G401 (cell line): ENCODE measurements at regions not wholly inside any gene's neighbourhood (a gene's known extent, or its start where the extent isn't known, plus 50 kb on each side); places are given as distances from the start of the nearest gene placed in this dataset.
A peak's percentile ranks its signal among the peaks of the same experiment; 100 is the strongest.

Experiments used
- DNase-seq: peaks from one replicate; pipeline ENCODE4 v3.0.0-alpha.2; 2015; ENCODE audit warnings: low spot score
- in situ Hi-C: cut with HindIII; loops from 2 replicates; pipeline ENCODE4 v1.10.0; 2016; ENCODE audit warnings: low sequenced_read_pairs, mixed read lengths

GRCh38 chr13:63551731-63552130, 2136.1 kb upstream of the PCDH20 start:
- DNase-seq, result no peak
- in situ Hi-C loops, result no loop called here

GRCh38 chr13:63546524-63546923, 2130.9 kb upstream of the PCDH20 start:
- no peak for DNase-seq
- in situ Hi-C loops, result no loop called here

- DNase-seq, result no peak
- in situ Hi-C loops, result no loop called here
Observed at GRCh38 chr13:63542770-63543169, 2127.1 kb upstream of the PCDH20 start.

GRCh38 chr13:63541336-63541735, 2125.7 kb upstream of the PCDH20 start:
- DNase-seq, result no peak

GRCh38 chr13:63540061-63540460, 2124.4 kb upstream of the PCDH20 start:
- no peak for DNase-seq
- in situ Hi-C loops, result no loop called here

More at GRCh38 chr13:63541336-63541735, 2125.7 kb upstream of the PCDH20 start:
- in situ Hi-C loops, result no loop called here

- DNase-seq, result no peak
- in situ Hi-C loops, result no loop called here
Observed at GRCh38 chr13:63517371-63517770, 2101.7 kb upstream of the PCDH20 start.

- in situ Hi-C loops, result no loop called here
- no peak for DNase-seq
Observed at GRCh38 chr13:63516124-63516523, 2100.5 kb upstream of the PCDH20 start.

GRCh38 chr13:63514886-63515285, 2099.2 kb upstream of the PCDH20 start:
- in situ Hi-C loops, result no loop called here

GRCh38 chr13:63512095-63512494, 2096.4 kb upstream of the PCDH20 start:
- in situ Hi-C loops, result no loop called here
- no peak for DNase-seq

More at GRCh38 chr13:63514886-63515285, 2099.2 kb upstream of the PCDH20 start:
- DNase-seq, result no peak

GRCh38 chr13:63501702-63502101, 2086.1 kb upstream of the PCDH20 start:
- in situ Hi-C loops, result no loop called here
- no peak for DNase-seq

- in situ Hi-C loops, result no loop called here
- no peak for DNase-seq
Observed at GRCh38 chr13:63497601-63498000, 2082.0 kb upstream of the PCDH20 start.

GRCh38 chr13:63492604-63493003, 2077.0 kb upstream of the PCDH20 start:
- no peak for DNase-seq
- in situ Hi-C loops, result no loop called here

- DNase-seq, result no peak
- in situ Hi-C loops, result no loop called here
Observed at GRCh38 chr13:63490149-63490548, 2074.5 kb upstream of the PCDH20 start.

GRCh38 chr13:63481334-63481733, 2065.7 kb upstream of the PCDH20 start:
- in situ Hi-C loops, result no loop called here
- DNase-seq, result peak; percentile 12

- in situ Hi-C loops, result no loop called here
- no peak for DNase-seq
Observed at GRCh38 chr13:63472711-63473110, 2057.1 kb upstream of the PCDH20 start.

- peak; percentile 20 for DNase-seq
- in situ Hi-C loops, result no loop called here
Observed at GRCh38 chr13:63463782-63464610, 2048.3 kb upstream of the PCDH20 start.

- in situ Hi-C loops, result no loop called here
- no peak for DNase-seq
Observed at GRCh38 chr13:63460462-63461090, 2044.9 kb upstream of the PCDH20 start.

GRCh38 chr13:63457186-63457585, 2041.5 kb upstream of the PCDH20 start:
- no peak for DNase-seq
- in situ Hi-C loops, result no loop called here

GRCh38 chr13:63455938-63456337, 2040.3 kb upstream of the PCDH20 start:
- DNase-seq, result no peak
- in situ Hi-C loops, result no loop called here

- in situ Hi-C loops, result no loop called here
- no peak for DNase-seq
Observed at GRCh38 chr13:63449550-63449949, 2033.9 kb upstream of the PCDH20 start.

- DNase-seq, result no peak
- in situ Hi-C loops, result no loop called here
Observed at GRCh38 chr13:63448692-63449091, 2033.0 kb upstream of the PCDH20 start.
